ENCODE measurements at regions not wholly inside any gene's neighbourhood (a gene's known extent, or its start where the extent isn't known, plus 50 kb on each side); places are given as distances from the start of the nearest gene placed in this dataset.

- no peaks in the 10 kb centered on the region for H3K9me2 ChIP-seq (replicated peaks; ENCODE audit: low read depth, low read length)
- no peaks in the 10 kb centered on the region for H3K4me1 ChIP-seq (ENCODE audit: insufficient read depth, low read length, poor library complexity, severe bottlenecking)
- H2AFZ ChIP-seq (ENCODE audit: low read length) = no peak overlapping the region
- no peaks in the 10 kb centered on the region for H3K9me3 ChIP-seq (ENCODE audit: insufficient read depth, low read depth, low read length)
- TF ChIP-seq CTCF (conservative IDR thresholded peaks at IDR 0.05; ENCODE audit: low read length) (no peak), EZH2phosphoT487 (IDR thresholded peaks at IDR 0.05; ENCODE audit: borderline replicate concordance) (no peak)
- no peaks in the 10 kb centered on the region for H4K20me1 ChIP-seq (ENCODE audit: insufficient read depth, low read length, poor library complexity, severe bottlenecking)
- no peaks in the 10 kb centered on the region for H3K79me2 ChIP-seq (ENCODE audit: insufficient read depth, low read length)
- no peaks in the 10 kb centered on the region for H3K36me3 ChIP-seq (ENCODE audit: insufficient read depth, low read length)
- no peak overlapping the region for H3K4me3 ChIP-seq (ENCODE audit: low read length, poor library complexity, severe bottlenecking)
- no peak overlapping the region for H3K4me2 ChIP-seq (ENCODE audit: low read depth, low read length, poor library complexity, severe bottlenecking)
- H3K9ac ChIP-seq (ENCODE audit: low read depth, low read length, poor library complexity, severe bottlenecking) = no peak overlapping the region
- H3F3A ChIP-seq (ENCODE audit: low read depth) = no peaks in the 10 kb centered on the region
- H3K27me3 ChIP-seq (ENCODE audit: insufficient read depth, low read length, poor library complexity, severe bottlenecking) = no peaks in the 10 kb centered on the region
Measured at GRCh38 chr4:93908778-93909177, 80.2 kb downstream of the ATOH1 start.

GRCh38 chr4:93911671-93912070 lies 83.1 kb downstream of the ATOH1 start:
- Histone ChIP-seq H3K9me3 (ENCODE audit: insufficient read depth, low read depth, low read length) (no peaks in the 10 kb centered on the region), H3K4me2 (ENCODE audit: low read depth, low read length, poor library complexity, severe bottlenecking) (no peak overlapping the region)
- TF ChIP-seq CTCF (conservative IDR thresholded peaks at IDR 0.05; ENCODE audit: low read length) (no peak), EZH2phosphoT487 (IDR thresholded peaks at IDR 0.05; ENCODE audit: borderline replicate concordance) (no peak)

GRCh38 chr4:93912146-93912545 lies 83.6 kb downstream of the ATOH1 start:
- H4K20me1 ChIP-seq (ENCODE audit: insufficient read depth, low read length, poor library complexity, severe bottlenecking) = no peaks in the 10 kb centered on the region
- no peak overlapping the region for H3K4me3 ChIP-seq (ENCODE audit: low read length, poor library complexity, severe bottlenecking)

More at GRCh38 chr4:93911671-93912070, 83.1 kb downstream of the ATOH1 start:
- H3F3A ChIP-seq (ENCODE audit: low read depth) = no peaks in the 10 kb centered on the region
- no peaks in the 10 kb centered on the region for H3K4me1 ChIP-seq (ENCODE audit: insufficient read depth, low read length, poor library complexity, severe bottlenecking)
- H2AFZ ChIP-seq (ENCODE audit: low read length) = no peak overlapping the region
- H3K9me2 ChIP-seq (replicated peaks; ENCODE audit: low read depth, low read length) = no peaks in the 10 kb centered on the region
- H4K20me1 ChIP-seq (ENCODE audit: insufficient read depth, low read length, poor library complexity, severe bottlenecking) = no peaks in the 10 kb centered on the region
- no peak overlapping the region for H3K9ac ChIP-seq (ENCODE audit: low read depth, low read length, poor library complexity, severe bottlenecking)
- no peaks in the 10 kb centered on the region for H3K36me3 ChIP-seq (ENCODE audit: insufficient read depth, low read length)
- H3K4me3 ChIP-seq (ENCODE audit: low read length, poor library complexity, severe bottlenecking) = no peak overlapping the region
- H3K79me2 ChIP-seq (ENCODE audit: insufficient read depth, low read length) = no peaks in the 10 kb centered on the region
- no peaks in the 10 kb centered on the region for H3K27me3 ChIP-seq (ENCODE audit: insufficient read depth, low read length, poor library complexity, severe bottlenecking)

More at GRCh38 chr4:93912146-93912545, 83.6 kb downstream of the ATOH1 start:
- H3K4me1 ChIP-seq (ENCODE audit: insufficient read depth, low read length, poor library complexity, severe bottlenecking) = no peaks in the 10 kb centered on the region
- H3K79me2 ChIP-seq (ENCODE audit: insufficient read depth, low read length) = no peaks in the 10 kb centered on the region
- no peaks in the 10 kb centered on the region for H3K36me3 ChIP-seq (ENCODE audit: insufficient read depth, low read length)
- H3K9me2 ChIP-seq (replicated peaks; ENCODE audit: low read depth, low read length) = no peaks in the 10 kb centered on the region
- no peak overlapping the region for H3K9ac ChIP-seq (ENCODE audit: low read depth, low read length, poor library complexity, severe bottlenecking)
- no peaks in the 10 kb centered on the region for H3F3A ChIP-seq (ENCODE audit: low read depth)
- TF ChIP-seq CTCF (conservative IDR thresholded peaks at IDR 0.05; ENCODE audit: low read length) = no peak
- TF ChIP-seq EZH2phosphoT487 (IDR thresholded peaks at IDR 0.05; ENCODE audit: borderline replicate concordance) = no peak
- H3K4me2 ChIP-seq (ENCODE audit: low read depth, low read length, poor library complexity, severe bottlenecking) = no peak overlapping the region
- no peak overlapping the region for H2AFZ ChIP-seq (ENCODE audit: low read length)
- no peaks in the 10 kb centered on the region for H3K27me3 ChIP-seq (ENCODE audit: insufficient read depth, low read length, poor library complexity, severe bottlenecking)
- H3K9me3 ChIP-seq (ENCODE audit: insufficient read depth, low read depth, low read length) = no peaks in the 10 kb centered on the region

Measured in Loucy (cell line).